Mesenchymal stem cell (in vitro differentiated cells and primary cell): ENCODE measurements at regions not wholly inside any gene's neighbourhood (a gene's known extent, or its start where the extent isn't known, plus 50 kb on each side); places are given as distances from the start of the nearest gene placed in this dataset. TPM values are rescaled to one million over a fixed set of nuclear protein-coding genes. Genes with fewer than 3 reads are reported as not detected.
"Not testable (repeated sequence)": the region's sequence is repeated elsewhere in the genome, so short reads cannot be mapped to it uniquely, and the experiment has no call there.

ENCODE experiments used
- DNase-seq: peaks from one replicate; pipeline ENCODE4 v3.0.0-alpha.2; 2013
- H2AFZ ChIP-seq: one replicate; pipeline ENCODE4 v1.6.1; 2013; ENCODE audit warnings: low read depth, mild to moderate bottlenecking, control low read depth, inconsistent platforms, low read length, moderate library complexity
- H2AK5ac ChIP-seq: 2 replicates; pipeline ENCODE4 v1.6.1; 2013; ENCODE audit warnings: low read length, moderate library complexity, mild to moderate bottlenecking, inconsistent platforms; ENCODE audit not compliant: severe bottlenecking
- H2BK120ac ChIP-seq: one replicate; pipeline ENCODE4 v1.6.1; 2013; ENCODE audit warnings: low read depth, mild to moderate bottlenecking, inconsistent platforms, low read length, moderate library complexity
- H2BK12ac ChIP-seq, 2 experiments: one replicate each; pipeline ENCODE4 v1.6.1; 2013; ENCODE audit warnings: inconsistent platforms in 2 of 2, low read length in 2 of 2, mild to moderate bottlenecking in 2 of 2, moderate library complexity in 2 of 2, control low read depth in 1 of 2
- H2BK15ac ChIP-seq: one replicate; pipeline ENCODE4 v1.6.1; 2013; ENCODE audit warnings: mild to moderate bottlenecking, low read depth, inconsistent platforms; ENCODE audit not compliant: poor library complexity, severe bottlenecking
- H2BK5ac ChIP-seq: 2 replicates; pipeline ENCODE4 v1.6.1; 2013; ENCODE audit warnings: low read depth, mild to moderate bottlenecking, low read length, control low read depth, inconsistent platforms; ENCODE audit not compliant: poor library complexity, severe bottlenecking
- H3K14ac ChIP-seq, 2 experiments: one replicate each; pipeline ENCODE4 v1.6.1; 2013; ENCODE audit warnings: inconsistent platforms in 2 of 2, low read length in 2 of 2, control low read depth in 1 of 2, mild to moderate bottlenecking in 1 of 2, moderate library complexity in 1 of 2
- H3K18ac ChIP-seq, 2 experiments: one replicate each; pipeline ENCODE4 v1.6.1; 2013; ENCODE audit warnings: inconsistent platforms in 2 of 2, low read length in 2 of 2, control low read depth in 1 of 2, low read depth in 1 of 2, mild to moderate bottlenecking in 1 of 2
- H3K23ac ChIP-seq, 2 experiments: one replicate each; pipeline ENCODE4 v1.6.1; 2013; ENCODE audit warnings: inconsistent platforms in 2 of 2, low read length in 2 of 2, mild to moderate bottlenecking in 2 of 2, moderate library complexity in 2 of 2, control low read depth in 1 of 2
- H3K27ac ChIP-seq: 2 replicates; pipeline ENCODE4 v1.5.1; 2013; ENCODE audit warnings: mild to moderate bottlenecking, moderate library complexity, low read length, control low read depth, inconsistent platforms; ENCODE audit not compliant: poor library complexity, severe bottlenecking
- H3K27me3 ChIP-seq, 2 experiments: 2 replicates each; pipeline versions ENCODE4 v1.6.1 to v1.7.0; 2013; ENCODE audit warnings: low read length in 2 of 2, mild to moderate bottlenecking in 2 of 2, moderate library complexity in 2 of 2, control low read depth in 1 of 2, inconsistent platforms in 1 of 2; ENCODE audit not compliant: control insufficient read depth in 1 of 2, insufficient read depth in 1 of 2
- H3K36me3 ChIP-seq, 2 experiments: 2 replicates each; pipeline versions ENCODE4 v1.6.1 to v1.7.0; 2013; ENCODE audit warnings: low read length in 2 of 2, control low read depth in 1 of 2, inconsistent platforms in 1 of 2, low read depth in 1 of 2, mild to moderate bottlenecking in 1 of 2; ENCODE audit not compliant: insufficient read depth in 2 of 2, control insufficient read depth in 1 of 2
- H3K4ac ChIP-seq, 2 experiments: one replicate each; pipeline ENCODE4 v1.6.1; 2013; ENCODE audit warnings: inconsistent platforms in 2 of 2, low read length in 2 of 2, mild to moderate bottlenecking in 2 of 2, moderate library complexity in 2 of 2, control low read depth in 1 of 2, low read depth in 1 of 2
- H3K4me1 ChIP-seq: 2 replicates; pipeline ENCODE4 v1.6.1; 2013; ENCODE audit warnings: low read depth, low read length, control low read depth; ENCODE audit not compliant: control insufficient read depth, insufficient read depth
- H3K4me2 ChIP-seq: 2 replicates; pipeline ENCODE4 v1.6.1; 2013; ENCODE audit warnings: low read length, mild to moderate bottlenecking, inconsistent platforms; ENCODE audit not compliant: poor library complexity, severe bottlenecking
- H3K4me3 ChIP-seq, 2 experiments: 2 replicates each; pipeline versions ENCODE4 v1.5.1 to v1.7.0; 2013; ENCODE audit warnings: low read length in 2 of 2, mild to moderate bottlenecking in 2 of 2, control low read depth in 1 of 2, low read depth in 1 of 2; ENCODE audit not compliant: insufficient read depth in 1 of 2
- H3K79me1 ChIP-seq: replicated peaks from 2 replicates; pipeline ENCODE4 v1.6.1; 2013; ENCODE audit warnings: mild to moderate bottlenecking, control low read depth, low read length, inconsistent platforms; ENCODE audit not compliant: poor library complexity, severe bottlenecking
- H3K9ac ChIP-seq: 2 replicates; pipeline ENCODE4 v1.7.0; 2013; ENCODE audit warnings: mild to moderate bottlenecking, low read length, moderate library complexity
- H3K9me3 ChIP-seq: 2 replicates; pipeline ENCODE4 v1.7.0; 2013; ENCODE audit warnings: mild to moderate bottlenecking, low read length; ENCODE audit not compliant: control insufficient read depth
- H4K8ac ChIP-seq: one replicate; pipeline ENCODE4 v1.6.1; 2013; ENCODE audit warnings: inconsistent platforms, mild to moderate bottlenecking, low read length, moderate library complexity
- H4K91ac ChIP-seq: one replicate; pipeline ENCODE4 v1.6.1; 2013; ENCODE audit warnings: mild to moderate bottlenecking, low read length, inconsistent platforms
- WGBS: methylation state at CpG from one replicate; pipeline ENCODE4 v1.1.7; 2013; ENCODE audit warnings: mixed read lengths; 5-methylcytosine and 5-hydroxymethylcytosine counted together
- small RNA-seq: library from polyadenylated mRNA; stranded (forward); fragments of <200 nt; extraction: miRNeasy Mini kit (QIAGEN cat#:217004); gene quantifications from one replicate; pipeline ENCODE3, GENCODE V24; 2013; ENCODE audit warnings: low read depth

- peaks cover 1% of the 10 kb centered on the region for H3K79me1 ChIP-seq
- peaks cover 0 to 4% of the 10 kb centered on the region in 2 experiments for H3K27me3 ChIP-seq
- no peak overlapping the region for H3K27ac ChIP-seq
- H2BK12ac ChIP-seq, result no peak overlapping the region
- peak; percentile 51 for DNase-seq
- no peak overlapping the region for H3K14ac ChIP-seq
- H2BK120ac ChIP-seq, result no peak overlapping the region
- H2BK5ac ChIP-seq, result no peak overlapping the region
- no peaks in the 10 kb centered on the region for H3K36me3 ChIP-seq
- no peak overlapping the region for H3K4ac ChIP-seq
- H3K9me3 ChIP-seq, result no peaks in the 10 kb centered on the region
- no peaks in the 10 kb centered on the region for H3K4me1 ChIP-seq
- no peak overlapping the region for H3K4me3 ChIP-seq
- 96% methylated on average over 2 of the region's 2 CpGs for WGBS
- no peak overlapping the region for H3K18ac ChIP-seq
- no peak overlapping the region for H3K9ac ChIP-seq
- H2AK5ac ChIP-seq, result no peak overlapping the region
- H3K4me2 ChIP-seq, result no peak overlapping the region
- no peak overlapping the region for H4K91ac ChIP-seq
- H4K8ac ChIP-seq, result no peak overlapping the region
- no peak overlapping the region for H2BK15ac ChIP-seq
- H2AFZ ChIP-seq, result no peak overlapping the region
- H3K23ac ChIP-seq, result no peak overlapping the region
Observed at GRCh38 chr11:34721646-34722045, 100.8 kb downstream of the EHF start.

GRCh38 chr11:34719303-34719848 is 98.5 kb downstream of the EHF start:
- H3K36me3 ChIP-seq, result no peaks in the 10 kb centered on the region
- H3K4me3 ChIP-seq, result no peak overlapping the region
- H2BK120ac ChIP-seq, result no peak overlapping the region
- no peak overlapping the region for H3K27ac ChIP-seq
- no peak overlapping the region for H2AFZ ChIP-seq
- H4K91ac ChIP-seq, result no peak overlapping the region
- no peak overlapping the region for H4K8ac ChIP-seq
- WGBS, result 67% methylated on average over 1 of the region's 1 CpG
- no peak overlapping the region for H3K4ac ChIP-seq
- H3K23ac ChIP-seq, result no peak overlapping the region
- H3K18ac ChIP-seq, result no peak overlapping the region
- no peak overlapping the region for H2AK5ac ChIP-seq
- H3K4me1 ChIP-seq, result no peaks in the 10 kb centered on the region
- no peak overlapping the region for H3K14ac ChIP-seq
- no peaks in the 10 kb centered on the region for H3K9me3 ChIP-seq
- H3K9ac ChIP-seq, result no peak overlapping the region
- H2BK5ac ChIP-seq, result no peak overlapping the region
- peaks cover 1% of the 10 kb centered on the region for H3K79me1 ChIP-seq
- peaks cover 0 to 4% of the 10 kb centered on the region in 2 experiments for H3K27me3 ChIP-seq
- peak; percentile 3 for DNase-seq
- no peak overlapping the region for H3K4me2 ChIP-seq
- H2BK15ac ChIP-seq, result no peak overlapping the region
- H2BK12ac ChIP-seq, result no peak overlapping the region

GRCh38 chr11:34713631-34714030 is 92.7 kb downstream of the EHF start:
- H3K4ac ChIP-seq, DNase-seq, H4K8ac ChIP-seq, H2BK12ac ChIP-seq, H3K14ac ChIP-seq, H2BK15ac ChIP-seq, H2BK120ac ChIP-seq, H2BK5ac ChIP-seq, H3K23ac ChIP-seq, H2AK5ac ChIP-seq, H3K18ac ChIP-seq, H3K4me3 ChIP-seq, H3K79me1 ChIP-seq, H2AFZ ChIP-seq, H4K91ac ChIP-seq, H3K4me1 ChIP-seq, H3K27me3 ChIP-seq, H3K27ac ChIP-seq, H3K36me3 ChIP-seq, H3K4me2 ChIP-seq, H3K9ac ChIP-seq: not testable (repeated sequence)
- H3K9me3 ChIP-seq, result peaks cover 46% of the 10 kb centered on the region

Small RNA genes in the stretch of these regions (small RNA-seq; reads per million reads assigned to genes)
- not detected for gene AL359999.1
